Dedifferentiated amniotic fluid mesenchymal stem cell (primary cell): ENCODE measurements at regions not wholly inside any gene's neighbourhood (a gene's known extent, or its start where the extent isn't known, plus 50 kb on each side); places are given as distances from the start of the nearest gene placed in this dataset.
"Not testable (repeated sequence)": the region's sequence is repeated elsewhere in the genome, so short reads cannot be mapped to it uniquely, and the experiment has no call there.

Experiments used
- DNase-seq: peaks from one replicate; pipeline ENCODE4 v3.0.0-alpha.2; 2016; ENCODE audit errors: extremely low spot score

GRCh38 chr5:136740228-136740627 lies 374.9 kb upstream of the TRPC7 start:
- DNase-seq = no peak

GRCh38 chr5:136739271-136739670 lies 373.9 kb upstream of the TRPC7 start:
- DNase-seq = not testable (repeated sequence)

GRCh38 chr5:136738829-136739228 lies 373.5 kb upstream of the TRPC7 start:
- no peak for DNase-seq

- DNase-seq = no peak
Observed at GRCh38 chr5:136736021-136736420, 370.7 kb upstream of the TRPC7 start.

- DNase-seq = not testable (repeated sequence)
Observed at GRCh38 chr5:136735611-136736010, 370.3 kb upstream of the TRPC7 start.

- DNase-seq = no peak
Observed at GRCh38 chr5:136734628-136735027, 369.3 kb upstream of the TRPC7 start.

- DNase-seq = no peak
Observed at GRCh38 chr5:136732751-136733150, 367.4 kb upstream of the TRPC7 start.

GRCh38 chr5:136731241-136731900 lies 366.0 kb upstream of the TRPC7 start:
- no peak for DNase-seq

- no peak for DNase-seq
Observed at GRCh38 chr5:136730426-136730825, 365.1 kb upstream of the TRPC7 start.

- DNase-seq = peak; percentile 86
Observed at GRCh38 chr5:136729901-136730355, 364.6 kb upstream of the TRPC7 start.

GRCh38 chr5:136726506-136726905 lies 361.2 kb upstream of the TRPC7 start:
- no peak for DNase-seq

- DNase-seq = no peak
Observed at GRCh38 chr5:136724161-136724560, 358.8 kb upstream of the TRPC7 start.

GRCh38 chr5:136722581-136722980 lies 357.2 kb upstream of the TRPC7 start:
- DNase-seq = no peak

- DNase-seq = no peak
Observed at GRCh38 chr5:136722086-136722485, 356.7 kb upstream of the TRPC7 start.

GRCh38 chr5:136720674-136721073 lies 355.3 kb upstream of the TRPC7 start:
- DNase-seq = no peak

GRCh38 chr5:136717917-136718316 lies 352.6 kb upstream of the TRPC7 start:
- DNase-seq = no peak

GRCh38 chr5:136714286-136714685 lies 348.9 kb upstream of the TRPC7 start:
- no peak for DNase-seq

GRCh38 chr5:136712628-136713027 lies 347.3 kb upstream of the TRPC7 start:
- no peak for DNase-seq

- DNase-seq = no peak
Observed at GRCh38 chr5:136710834-136711233, 345.5 kb upstream of the TRPC7 start.

GRCh38 chr5:136703706-136704105 lies 338.4 kb upstream of the TRPC7 start:
- DNase-seq = no peak

GRCh38 chr5:136703036-136703435 lies 337.7 kb upstream of the TRPC7 start:
- no peak for DNase-seq

- no peak for DNase-seq
Observed at GRCh38 chr5:136701191-136701590, 335.8 kb upstream of the TRPC7 start.

- no peak for DNase-seq
Observed at GRCh38 chr5:136699651-136700050, 334.3 kb upstream of the TRPC7 start.

- DNase-seq = no peak
Observed at GRCh38 chr5:136698970-136699369, 333.6 kb upstream of the TRPC7 start.
